ENCODE measurements at regions not wholly inside any gene's neighbourhood (a gene's known extent, or its start where the extent isn't known, plus 50 kb on each side); places are given as distances from the start of the nearest gene placed in this dataset.

DNA sequence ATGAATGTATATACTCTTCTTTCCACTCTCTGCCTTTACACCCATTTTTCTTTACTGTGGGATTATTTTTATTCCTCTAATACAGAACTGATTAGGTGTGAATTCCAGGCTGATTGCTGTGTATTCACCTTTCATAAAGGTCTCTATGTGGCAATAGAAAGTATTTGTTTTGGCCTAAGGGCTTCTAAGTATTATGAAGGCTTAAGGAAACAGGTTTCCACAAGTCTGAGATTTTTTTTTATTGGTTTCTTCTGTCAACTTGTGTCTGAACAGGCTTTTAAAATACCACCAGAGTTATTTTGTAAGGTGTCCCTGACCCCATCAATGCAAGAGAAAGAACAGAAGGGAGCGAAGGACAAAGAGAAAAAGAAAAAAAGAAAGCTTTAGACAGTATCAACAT is 1102.0 kb upstream of the SPRY2 start:
- FAIRE-seq (no peak), ATAC-seq (no peak), DNase-seq (ENCODE audit: low read depth, low spot score) (no peak)
- no peaks in the 10 kb centered on the region for H3K79me2 ChIP-seq (ENCODE audit: control insufficient read depth, insufficient read depth, low read length)
- no peak overlapping the region for H3K4me2 ChIP-seq (ENCODE audit: control insufficient read depth, insufficient read depth)
- SMC1A ChIA-PET (ENCODE audit: uncharacterized antibody, unreplicated experiment) = interaction anchor here (1.0 kb wide), 1 partner anchor 23 kb away, joined by 3 read pairs; no protein-coding TSS in a partner anchor
- no peak overlapping the region for H3K27ac ChIP-seq (ENCODE audit: control insufficient read depth, insufficient read depth)
- no peaks in the 10 kb centered on the region for H3K4me1 ChIP-seq (ENCODE audit: control insufficient read depth, insufficient read depth, low read length)
- no peaks in the 10 kb centered on the region for H3K9me3 ChIP-seq (replicated peaks; ENCODE audit: control insufficient read depth, insufficient read depth, low read length)
- RAD21 ChIA-PET (ENCODE audit: unreplicated experiment) = no interaction called here
- CTCF ChIA-PET = no interaction called here
- in situ Hi-C loops (cut with MboI) (no loop called here), intact Hi-C loops (cut with micrococcal nuclease; ENCODE audit: unreplicated experiment) (no loop called here)
- 0% methylated on average over 1 of the region's 1 CpG for WGBS (ENCODE audit: insufficient coverage, insufficient replicate concordance, low lambda C conversion rate, missing lambda C conversion rate)
- no peak overlapping the region for H2AFZ ChIP-seq (ENCODE audit: control insufficient read depth, low read depth, low read length)
- H4K20me1 ChIP-seq (ENCODE audit: control insufficient read depth, insufficient read depth) = no peaks in the 10 kb centered on the region
- BruUV-seq (replicated peaks) = no TSS peak
- POLR2A ChIA-PET = no interaction called here
- H3K4me3 ChIP-seq = no peak overlapping the region
- H3K27me3 ChIP-seq (replicated peaks in 1 of 2; ENCODE audit: control insufficient read depth in 2 of 2, insufficient read depth in 2 of 2, low read length in 1 of 2) = no peaks in the 10 kb centered on the region
- H3K36me3 ChIP-seq (ENCODE audit: control insufficient read depth in 2 of 2, insufficient read depth in 2 of 2, low read length in 1 of 2) = no peaks in the 10 kb centered on the region
- H3K9ac ChIP-seq (ENCODE audit: control insufficient read depth, insufficient read depth, low read length) = no peak overlapping the region
- TF ChIP-seq BACH1 (IDR thresholded peaks at IDR 0.05; ENCODE audit: borderline replicate concordance) = no peak
- no peak for TF ChIP-seq EGR1 (IDR thresholded peaks at IDR 0.05; ENCODE audit: borderline replicate concordance in 1 of 2, low read depth in 2 of 2, low read length in 2 of 2)
- no peak for TF ChIP-seq NBN (IDR thresholded peaks at IDR 0.05)
- no peak for TF ChIP-seq SP1 (IDR thresholded peaks at IDR 0.05; ENCODE audit: low read depth, low read length)
- TF ChIP-seq NFXL1 (IDR thresholded peaks at IDR 0.05; ENCODE audit: borderline replicate concordance) = no peak
- no peak for TF ChIP-seq MXI1 (IDR thresholded peaks at IDR 0.05; ENCODE audit: low read depth, low read length)
- no peak for TF ChIP-seq LARP7 (IDR thresholded peaks at IDR 0.05)
- TF ChIP-seq MYC (IDR thresholded peaks at IDR 0.05; ENCODE audit: insufficient read depth, insufficient read length, insufficient replicate concordance, low read length, severe bottlenecking) = no peak
- TF ChIP-seq NFYA (IDR thresholded peaks at IDR 0.05; ENCODE audit: borderline replicate concordance, low read depth, low read length) = no peak
- TF ChIP-seq ZZZ3 (IDR thresholded peaks at IDR 0.05; ENCODE audit: control insufficient read depth, insufficient read length, low read depth) = no peak
- no peak for TF ChIP-seq ATF7 (IDR thresholded peaks at IDR 0.05; ENCODE audit: low read depth)
- TF ChIP-seq ETV6 (conservative IDR thresholded peaks at IDR 0.05 in 1 of 2, IDR thresholded peaks at IDR 0.05 in 1 of 2; ENCODE audit: borderline replicate concordance in 1 of 2, low read depth in 1 of 2) = no peak
- no peak for TF ChIP-seq STAT1 (conservative IDR thresholded peaks at IDR 0.05)
- TF ChIP-seq CHD4 (IDR thresholded peaks at IDR 0.05) = no peak
- no peak for TF ChIP-seq HDAC6 (IDR thresholded peaks at IDR 0.05; ENCODE audit: unreplicated experiment)
- no peak for TF ChIP-seq GATAD2B (conservative IDR thresholded peaks at IDR 0.05; ENCODE audit: low read depth)
- no peak for TF ChIP-seq RUNX3 (IDR thresholded peaks at IDR 0.05; ENCODE audit: low read length)
- no peak for TF ChIP-seq KAT2A (conservative IDR thresholded peaks at IDR 0.05; ENCODE audit: control insufficient read depth, low read depth, low read length)
- TF ChIP-seq CEBPB (IDR thresholded peaks at IDR 0.05; ENCODE audit: borderline replicate concordance in 1 of 2, low read depth in 2 of 2, low read length in 2 of 2) = no peak
- no peak for TF ChIP-seq RFX5 (IDR thresholded peaks at IDR 0.05; ENCODE audit: low read depth, low read length)

Data from GM12878 (cell line).